ACC112 (cell line): ENCODE measurements at regions not wholly inside any gene's neighbourhood (a gene's known extent, or its start where the extent isn't known, plus 50 kb on each side); places are given as distances from the start of the nearest gene placed in this dataset.
A peak's percentile ranks its signal among the peaks of the same experiment; 100 is the strongest.
"Not testable (repeated sequence)": the region's sequence is repeated elsewhere in the genome, so short reads cannot be mapped to it uniquely, and the experiment has no call there.

ENCODE experiments used
- H2AFZ ChIP-seq: fragments of 200-600 bp; sonication (generic); one replicate; pipeline ENCODE4 v1.6.0; 2017; ENCODE audit warnings: antibody characterized with exemption, low read length; ENCODE audit not compliant: unreplicated experiment
- H3K27ac ChIP-seq: fragments of 200-600 bp; sonication (generic); 2 replicates; pipeline ENCODE4 v1.5.1; 2014; ENCODE audit warnings: low read depth, mild to moderate bottlenecking, antibody characterized with exemption, low read length, moderate library complexity
- H3K27me3 ChIP-seq: fragments of 200-600 bp; sonication (generic); 2 replicates; pipeline ENCODE4 v1.6.1; 2014; ENCODE audit warnings: mild to moderate bottlenecking, antibody characterized with exemption, low read length, moderate library complexity, mixed read lengths; ENCODE audit not compliant: insufficient read depth
- H3K36me3 ChIP-seq: fragments of 200-600 bp; sonication (generic); 2 replicates; pipeline ENCODE4 v1.6.1; 2016; ENCODE audit warnings: mild to moderate bottlenecking, antibody characterized with exemption, low read length, moderate library complexity, mixed read lengths; ENCODE audit not compliant: insufficient read depth
- H3K4me1 ChIP-seq: fragments of 200-600 bp; sonication (generic); one replicate; pipeline ENCODE4 v1.6.1; 2016; ENCODE audit warnings: low read length, mixed read lengths; ENCODE audit not compliant: insufficient read depth, unreplicated experiment, control insufficient read depth
- H3K4me3 ChIP-seq: fragments of 200-600 bp; sonication (generic); 2 replicates; pipeline ENCODE4 v1.5.1; 2014; ENCODE audit warnings: mild to moderate bottlenecking, low read depth, low read length
- H3K79me2 ChIP-seq: fragments of 200-600 bp; sonication (generic); one replicate; pipeline ENCODE4 v1.6.0; 2016; ENCODE audit warnings: low read length; ENCODE audit not compliant: control insufficient read depth, unreplicated experiment, insufficient read depth

GRCh38 chr10:63848871-63849270 is 327.7 kb downstream of the REEP3 start:
- H3K79me2 ChIP-seq, H3K27ac ChIP-seq, H2AFZ ChIP-seq, H3K36me3 ChIP-seq, H3K4me1 ChIP-seq, H3K4me3 ChIP-seq: not testable (repeated sequence)
- H3K27me3 ChIP-seq = peaks cover 34% of the 10 kb centered on the region

- Histone ChIP-seq H3K4me1 (peaks cover 4% of the 10 kb centered on the region), H3K4me3 (no peak overlapping the region), H3K79me2 (no peaks in the 10 kb centered on the region), H2AFZ (no peak overlapping the region), H3K27ac (no peak overlapping the region), H3K36me3 (no peaks in the 10 kb centered on the region), H3K27me3 (peaks cover 56% of the 10 kb centered on the region)
These were observed 341.7 kb downstream of the REEP3 start for GRCh38 chr10:63862860-63863259.

- Histone ChIP-seq H2AFZ (no peak overlapping the region), H3K4me1 (peaks cover 4% of the 10 kb centered on the region)
These were observed 344.0 kb downstream of the REEP3 start for GRCh38 chr10:63865210-63865609.

GRCh38 chr10:63866075-63866746 is 345.0 kb downstream of the REEP3 start:
- Histone ChIP-seq H3K4me3 (peak overlapping the region; percentile 42; the same call in 1 of the 2 replicates), H2AFZ (no peak overlapping the region), H3K36me3 (no peaks in the 10 kb centered on the region)

More at GRCh38 chr10:63865210-63865609, 344.0 kb downstream of the REEP3 start:
- Histone ChIP-seq H3K4me3 (no peak overlapping the region), H3K27ac (no peak overlapping the region), H3K79me2 (no peaks in the 10 kb centered on the region), H3K36me3 (no peaks in the 10 kb centered on the region), H3K27me3 (peaks cover 66% of the 10 kb centered on the region)

GRCh38 chr10:63866747-63867140 is 345.5 kb downstream of the REEP3 start:
- Histone ChIP-seq H3K36me3 (no peaks in the 10 kb centered on the region), H3K4me3 (no peak overlapping the region), H3K79me2 (no peaks in the 10 kb centered on the region), H2AFZ (no peak overlapping the region), H3K27me3 (peaks cover 63% of the 10 kb centered on the region), H3K4me1 (peaks cover 4% of the 10 kb centered on the region), H3K27ac (no peak overlapping the region)

More at GRCh38 chr10:63866075-63866746, 345.0 kb downstream of the REEP3 start:
- Histone ChIP-seq H3K4me1 (peaks cover 4% of the 10 kb centered on the region), H3K27me3 (peaks cover 63% of the 10 kb centered on the region), H3K79me2 (no peaks in the 10 kb centered on the region), H3K27ac (no peak overlapping the region)

GRCh38 chr10:63878428-63878827 is 357.2 kb downstream of the REEP3 start:
- H3K79me2 ChIP-seq = no peaks in the 10 kb centered on the region
- H3K27me3 ChIP-seq = peaks cover 25% of the 10 kb centered on the region
- no peak overlapping the region for H3K4me3 ChIP-seq
- no peak overlapping the region for H2AFZ ChIP-seq
- H3K36me3 ChIP-seq = no peaks in the 10 kb centered on the region
- H3K27ac ChIP-seq = no peak overlapping the region
- no peaks in the 10 kb centered on the region for H3K4me1 ChIP-seq

- Histone ChIP-seq H2AFZ (no peak overlapping the region), H3K79me2 (no peaks in the 10 kb centered on the region), H3K27me3 (peaks cover 6% of the 10 kb centered on the region; the same call in 1 of the 2 replicates), H3K36me3 (no peaks in the 10 kb centered on the region), H3K27ac (no peak overlapping the region), H3K4me3 (no peak overlapping the region), H3K4me1 (no peaks in the 10 kb centered on the region)
These were observed 362.7 kb downstream of the REEP3 start for GRCh38 chr10:63883861-63884260.

GRCh38 chr10:63884426-63884825 is 363.2 kb downstream of the REEP3 start:
- Histone ChIP-seq H3K79me2 (no peaks in the 10 kb centered on the region), H3K27ac (no peak overlapping the region), H3K4me1 (no peaks in the 10 kb centered on the region), H3K4me3 (no peak overlapping the region), H3K27me3 (peaks cover 3% of the 10 kb centered on the region; the same call in 1 of the 2 replicates), H2AFZ (no peak overlapping the region), H3K36me3 (no peaks in the 10 kb centered on the region)

GRCh38 chr10:63885156-63885555 is 364.0 kb downstream of the REEP3 start:
- Histone ChIP-seq H3K4me3 (no peak overlapping the region), H3K36me3 (no peaks in the 10 kb centered on the region), H2AFZ (no peak overlapping the region), H3K79me2 (no peaks in the 10 kb centered on the region), H3K27ac (no peak overlapping the region), H3K4me1 (no peaks in the 10 kb centered on the region), H3K27me3 (peaks cover 10% of the 10 kb centered on the region; the same call in 1 of the 2 replicates)

GRCh38 chr10:63886281-63887022 is 365.3 kb downstream of the REEP3 start:
- H3K79me2 ChIP-seq = no peaks in the 10 kb centered on the region
- H3K36me3 ChIP-seq = no peaks in the 10 kb centered on the region
- H3K27me3 ChIP-seq = peaks cover 11% of the 10 kb centered on the region
- H3K4me1 ChIP-seq = no peaks in the 10 kb centered on the region
- H3K4me3 ChIP-seq = no peak overlapping the region
- no peak overlapping the region for H2AFZ ChIP-seq
- H3K27ac ChIP-seq = no peak overlapping the region
